H1 (cell line): ENCODE measurements at regions not wholly inside any gene's neighbourhood (a gene's known extent, or its start where the extent isn't known, plus 50 kb on each side); places are given as distances from the start of the nearest gene placed in this dataset.

Experiments
- CTCF ChIA-PET: fragments of 300-600 bp; sonication (Branson Sonifier 250); formaldehyde crosslinking; loops from one replicate; lab custom pipeline; 2021; ENCODE audit not compliant: partially characterized antibody; lab: Charles Lee
- POLR2A ChIA-PET: fragments of 300-600 bp; sonication (Branson Sonifier 250); formaldehyde crosslinking; loops from one replicate; lab custom pipeline; 2021; ENCODE audit warnings: inconsistent platforms; ENCODE audit not compliant: partially characterized antibody; lab: Charles Lee
- DNase-seq, 2 experiments: peaks; one replicate each; pipeline versions ENCODE4 v3.0.0 to v3.0.0-alpha.2; 2010 to 2022; ENCODE audit warnings: low spot score in 2 of 2, low read depth in 1 of 2, mixed read lengths in 1 of 2
- FAIRE-seq: peaks from 2 replicates; lab custom pipeline; 2011; peaks lifted over from hg19 to GRCh38; lab: Jason Lieb, UNC
- H2AFZ ChIP-seq: 2 replicates; pipeline ENCODE4 v1.8.1; 2012; ENCODE audit warnings: low read length, inconsistent platforms
- H2AK5ac ChIP-seq: 2 replicates; pipeline ENCODE4 v1.6.1; 2013; ENCODE audit warnings: low read depth, low read length
- H2BK120ac ChIP-seq: replicated peaks from 2 replicates; pipeline ENCODE3; 2013; ENCODE audit warnings: low read depth, low read length, inconsistent platforms
- H2BK12ac ChIP-seq: 2 replicates; pipeline ENCODE4 v1.6.1; 2013; ENCODE audit warnings: low read depth, low read length
- H2BK15ac ChIP-seq: 2 replicates; pipeline ENCODE4 v1.6.1; 2013; ENCODE audit warnings: low read length
- H2BK20ac ChIP-seq: 2 replicates; pipeline ENCODE4 v1.6.1; 2013; ENCODE audit warnings: low read length
- H2BK5ac ChIP-seq: 2 replicates; pipeline ENCODE4 v1.6.1; 2013; ENCODE audit warnings: low read depth, low read length
- H3K14ac ChIP-seq: 2 replicates; pipeline ENCODE4 v1.6.1; 2013; ENCODE audit warnings: inconsistent platforms; ENCODE audit not compliant: insufficient read length
- H3K18ac ChIP-seq: 2 replicates; pipeline ENCODE4 v1.6.1; 2013; ENCODE audit warnings: low read length; ENCODE audit errors: extremely low read depth
- H3K23ac ChIP-seq: 2 replicates; pipeline ENCODE4 v1.6.1; 2013; ENCODE audit warnings: inconsistent platforms; ENCODE audit not compliant: insufficient read length
- H3K23me2 ChIP-seq: 2 replicates; pipeline ENCODE4 v1.6.1; 2013; ENCODE audit warnings: low read depth, low read length
- H3K27ac ChIP-seq: 2 replicates; pipeline ENCODE4 v1.6.1; 2011; ENCODE audit warnings: low read depth, low read length, inconsistent platforms
- H3K27me3 ChIP-seq, 4 experiments: replicated peaks in 1 of 4; 1 replicate in 1 of 4; 2 replicates in 3 of 4; pipeline versions ENCODE4 v1.6.1 to v1.8.1; 2011 to 2013; ENCODE audit warnings: low read length in 3 of 4, mild to moderate bottlenecking in 3 of 4, inconsistent platforms in 2 of 4, mixed read lengths in 2 of 4, moderate library complexity in 1 of 4; ENCODE audit not compliant: control insufficient read depth in 3 of 4, insufficient read depth in 3 of 4; ENCODE audit errors: extremely low read depth in 1 of 4
- H3K36me3 ChIP-seq, 4 experiments: 2 replicates each; pipeline versions ENCODE4 v1.6.1 to v1.8.1; 2011 to 2013; ENCODE audit warnings: mild to moderate bottlenecking in 4 of 4, low read length in 3 of 4, moderate library complexity in 2 of 4, control low read depth in 1 of 4, inconsistent platforms in 1 of 4; ENCODE audit not compliant: insufficient read depth in 4 of 4, control insufficient read depth in 2 of 4
- H3K4ac ChIP-seq: replicated peaks from 2 replicates; pipeline ENCODE3; 2013; ENCODE audit warnings: low read length, low read depth, mixed read lengths, inconsistent platforms; ENCODE audit not compliant: insufficient read length
- H3K4me1 ChIP-seq, 4 experiments: replicated peaks in 1 of 4; 1 replicate in 1 of 4; 2 replicates in 3 of 4; pipeline versions ENCODE4 v1.6.1 to v1.8.1; 2011 to 2013; ENCODE audit warnings: low read length in 3 of 4, inconsistent platforms in 2 of 4, mixed read lengths in 1 of 4; ENCODE audit not compliant: insufficient read depth in 4 of 4, control insufficient read depth in 3 of 4
- H3K4me2 ChIP-seq, 2 experiments: 2 replicates each; pipeline versions ENCODE4 v1.6.1 to v1.8.1; 2011 to 2013; ENCODE audit warnings: low read depth in 2 of 2, low read length in 2 of 2, control low read depth in 1 of 2, inconsistent platforms in 1 of 2, mild to moderate bottlenecking in 1 of 2; ENCODE audit not compliant: insufficient read depth in 1 of 2
- H3K4me3 ChIP-seq, 4 experiments: fragments of 200-600, 300-600 bp in 1 of 4; sonication (generic), shearing (Covaris generic), sonication (Bioruptor Twin) in 1 of 4; 2 replicates each; pipeline versions ENCODE4 v1.5.1 to v1.8.1; 2011 to 2016; ENCODE audit warnings: low read length in 4 of 4, low read depth in 3 of 4, control low read depth in 2 of 4, inconsistent platforms in 2 of 4, mild to moderate bottlenecking in 2 of 4, mixed read lengths in 1 of 4, moderate library complexity in 1 of 4; ENCODE audit not compliant: insufficient read depth in 2 of 4; ENCODE audit errors: extremely low read depth in 1 of 4
- H3K56ac ChIP-seq: replicated peaks from 2 replicates; pipeline ENCODE3; 2013; ENCODE audit warnings: low read depth, mild to moderate bottlenecking, mixed read lengths, low read length, inconsistent platforms; ENCODE audit not compliant: insufficient read length
- H3K79me1 ChIP-seq: 2 replicates; pipeline ENCODE4 v1.6.1; 2013; ENCODE audit warnings: low read depth, low read length, control low read depth
- H3K79me2 ChIP-seq, 2 experiments: 2 replicates each; pipeline versions ENCODE4 v1.6.1 to v1.8.1; 2012 to 2013; ENCODE audit warnings: low read length in 2 of 2, mild to moderate bottlenecking in 2 of 2, inconsistent platforms in 1 of 2; ENCODE audit not compliant: insufficient read depth in 2 of 2, control insufficient read depth in 1 of 2
- H3K9ac ChIP-seq, 4 experiments: replicated peaks in 1 of 4; 1 replicate in 1 of 4; 2 replicates in 3 of 4; pipeline versions ENCODE4 v1.6.1 to v1.8.1; 2011 to 2013; ENCODE audit warnings: low read depth in 3 of 4, low read length in 3 of 4, control low read depth in 2 of 4, mild to moderate bottlenecking in 2 of 4, moderate library complexity in 2 of 4, inconsistent platforms in 1 of 4; ENCODE audit errors: extremely low read depth in 1 of 4
- H3K9me3 ChIP-seq, 2 experiments: 2 replicates each; pipeline versions ENCODE4 v1.6.1 to v1.8.1; 2012 to 2013; ENCODE audit warnings: mild to moderate bottlenecking in 2 of 2, moderate library complexity in 2 of 2, control low read depth in 1 of 2, inconsistent platforms in 1 of 2, low read depth in 1 of 2, low read length in 1 of 2, mixed read lengths in 1 of 2; ENCODE audit not compliant: insufficient read depth in 2 of 2
- H4K20me1 ChIP-seq, 2 experiments: replicated peaks in 1 of 2; 2 replicates each; pipeline versions ENCODE3 to v1.8.1; 2011 to 2013; ENCODE audit warnings: inconsistent platforms in 2 of 2, low read length in 2 of 2, mild to moderate bottlenecking in 1 of 2; ENCODE audit not compliant: insufficient read depth in 2 of 2, control insufficient read depth in 1 of 2
- H4K5ac ChIP-seq: 2 replicates; pipeline ENCODE4 v1.6.1; 2013; ENCODE audit warnings: low read length, low read depth, mixed read lengths, inconsistent platforms; ENCODE audit not compliant: insufficient read length
- H4K8ac ChIP-seq: 2 replicates; pipeline ENCODE4 v1.8.0; 2013; ENCODE audit warnings: mild to moderate bottlenecking, moderate library complexity, low read length, inconsistent platforms; ENCODE audit not compliant: insufficient read depth; ENCODE audit errors: extremely low read depth
- H4K91ac ChIP-seq: replicated peaks from 2 replicates; pipeline ENCODE3; 2013; ENCODE audit warnings: low read length, mixed read lengths, inconsistent platforms; ENCODE audit not compliant: insufficient read length
- ASH2L ChIP-seq: fragments of 200-600, 300-600 bp; sonication (generic); IDR thresholded peaks from one replicate; pipeline ENCODE4 v1.7.1; 2017; ENCODE audit warnings: low read length
- BACH1 ChIP-seq: IDR thresholded peaks from 2 replicates; pipeline ENCODE4 v1.6.1; 2012; ENCODE audit warnings: low read length, improper control_type of control experiment
- HDAC2 ChIP-seq, 2 experiments: fragments of 300-600 bp in 1 of 2; sonication (generic) in 1 of 2; IDR thresholded peaks; 2 replicates each; pipeline ENCODE4 v1.6.1; 2011 to 2012; ENCODE audit warnings: low read depth in 2 of 2, low read length in 2 of 2, mild to moderate bottlenecking in 2 of 2, moderate library complexity in 2 of 2, borderline replicate concordance in 1 of 2, inconsistent platforms in 1 of 2
- KDM4A ChIP-seq: IDR thresholded peaks from one replicate; pipeline ENCODE4 v1.7.1; 2012; ENCODE audit warnings: low read depth, mild to moderate bottlenecking, moderate library complexity, low read length, inconsistent platforms; ENCODE audit not compliant: severe bottlenecking
- PHF8 ChIP-seq: fragments of 200-600 bp; sonication (generic); conservative IDR thresholded peaks from 2 replicates; pipeline ENCODE4 v1.7.1; 2012; ENCODE audit warnings: low read depth, mild to moderate bottlenecking, inconsistent platforms, low read length, moderate library complexity
- RNF2 ChIP-seq: fragments of 200-900, 300-1000 bp; sonication (generic); IDR thresholded peaks from 2 replicates; pipeline ENCODE4 v1.7.1; 2016; ENCODE audit warnings: borderline replicate concordance, low read depth, mild to moderate bottlenecking, antibody characterized with exemption, low read length; ENCODE audit not compliant: poor library complexity, severe bottlenecking; ENCODE audit errors: missing control alignments
- SIN3A ChIP-seq, 2 experiments: IDR thresholded peaks in 1 of 2; conservative IDR thresholded peaks in 1 of 2; 2 replicates each; pipeline ENCODE4 v1.6.1; 2011 to 2012; ENCODE audit warnings: low read length in 2 of 2, improper control_type of control experiment in 1 of 2, low read depth in 1 of 2, mild to moderate bottlenecking in 1 of 2
- SIX5 ChIP-seq: IDR thresholded peaks from 2 replicates; pipeline ENCODE4 v1.6.1; 2011; ENCODE audit warnings: mild to moderate bottlenecking, low read depth, low read length
- SP1 ChIP-seq: IDR thresholded peaks from 2 replicates; pipeline ENCODE4 v1.6.1; 2011; ENCODE audit warnings: low read depth, low read length
- SUZ12 ChIP-seq: fragments of 200-600 bp; sonication (generic); IDR thresholded peaks from 2 replicates; pipeline ENCODE4 v1.6.1; 2012; ENCODE audit warnings: mild to moderate bottlenecking, inconsistent platforms, low read length, moderate library complexity, mixed read lengths
- TCF12 ChIP-seq: IDR thresholded peaks from 2 replicates; pipeline ENCODE4 v1.6.1; 2011; ENCODE audit warnings: low read depth, mild to moderate bottlenecking, low read length
- WGBS, 2 experiments: shearing (Covaris generic) in 1 of 2; methylation state at CpG; one replicate each; pipeline versions ENCODE4 v1.1.6 to v1.1.7; 2013 to 2015; ENCODE audit warnings: low lambda C conversion rate in 2 of 2, mixed read lengths in 2 of 2, inconsistent platforms in 1 of 2, low coverage in 1 of 2, missing lambda C conversion rate in 1 of 2; ENCODE audit not compliant: insufficient replicate concordance in 2 of 2, insufficient coverage in 1 of 2, insufficient read length in 1 of 2; ENCODE audit errors: extremely low coverage in 1 of 2, missing lambda C conversion rate in 1 of 2; 5-methylcytosine and 5-hydroxymethylcytosine counted together
- TF ChIP-seq, protein P1 (sequence below): IDR thresholded peaks from 2 replicates; pipeline ENCODE4 v1.6.1; 2011; ENCODE audit warnings: low read depth, mild to moderate bottlenecking, low read length; ENCODE audit not compliant: insufficient read depth
- TF ChIP-seq, protein P2 (sequence below): IDR thresholded peaks from 2 replicates; pipeline ENCODE4 v1.6.1; 2012; ENCODE audit warnings: inconsistent platforms

DNA sequence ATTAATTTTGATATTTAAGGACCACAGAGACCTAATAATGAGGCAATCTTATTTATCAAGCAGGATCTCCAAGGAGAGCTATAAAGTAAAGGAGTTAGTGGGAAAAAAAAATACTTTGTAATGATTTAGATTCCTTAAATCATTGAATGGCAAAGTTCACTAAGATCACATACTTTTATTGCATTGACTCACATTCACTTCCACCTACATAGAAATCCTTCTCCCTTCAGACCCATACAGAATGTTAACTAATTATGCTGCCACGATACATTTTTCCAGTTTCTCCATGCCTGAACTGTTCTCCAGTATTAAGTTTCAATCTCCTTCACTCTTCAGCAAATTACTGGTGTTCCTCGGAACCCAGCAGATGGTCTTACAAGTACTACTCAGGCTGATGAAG is 388.7 kb downstream of the EFNA5 start:
- WGBS, 2 experiments, result 88% methylated on average over 2 of the region's 2 CpGs; no CpG with 5 or more reads in 1 of the 2 experiments
- Histone ChIP-seq H3K9me3 (no peaks in the 10 kb centered on the region), H3K4me3 (no peak overlapping the region), H4K20me1 (no peaks in the 10 kb centered on the region), H3K79me1 (no peaks in the 10 kb centered on the region), H2AK5ac (no peak overlapping the region), H3K4me2 (no peak overlapping the region), H3K14ac (no peak overlapping the region), H4K8ac (no peak overlapping the region), H3K23me2 (no peaks in the 10 kb centered on the region), H3K4ac (no peak overlapping the region), H2BK12ac (no peak overlapping the region), H3K56ac (no peak overlapping the region), H3K36me3 (no peaks in the 10 kb centered on the region), H2AFZ (no peak overlapping the region), H3K23ac (no peak overlapping the region), H2BK15ac (no peak overlapping the region), H3K79me2 (no peaks in the 10 kb centered on the region), H2BK20ac (no peak overlapping the region), H3K27me3 (no peaks in the 10 kb centered on the region), H3K9ac (no peak overlapping the region), H4K5ac (no peak overlapping the region), H3K4me1 (no peaks in the 10 kb centered on the region), H3K18ac (no peak overlapping the region), H3K27ac (no peak overlapping the region), H4K91ac (no peak overlapping the region), H2BK120ac (no peak overlapping the region), H2BK5ac (no peak overlapping the region)
- ChIA-PET CTCF (no interaction called here), POLR2A (no interaction called here)
- FAIRE-seq, result no peak
- no peak for TF ChIP-seq HDAC2 (IDR thresholded peaks at IDR 0.05; ENCODE audit: borderline replicate concordance in 1 of 2, low read depth in 2 of 2, low read length in 2 of 2)
- TF ChIP-seq SP1, result no peak
- TF ChIP-seq SUZ12, result no peak
- TF ChIP-seq BACH1, result no peak
- no peak for TF ChIP-seq KDM4A
- TF ChIP-seq TCF12, result no peak
- TF ChIP-seq PHF8, result no peak
- TF ChIP-seq, protein P1, sequence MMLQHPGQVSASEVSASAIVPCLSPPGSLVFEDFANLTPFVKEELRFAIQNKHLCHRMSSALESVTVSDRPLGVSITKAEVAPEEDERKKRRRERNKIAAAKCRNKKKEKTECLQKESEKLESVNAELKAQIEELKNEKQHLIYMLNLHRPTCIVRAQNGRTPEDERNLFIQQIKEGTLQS, result no peak
- TF ChIP-seq ASH2L, result no peak
- TF ChIP-seq, protein P2, sequence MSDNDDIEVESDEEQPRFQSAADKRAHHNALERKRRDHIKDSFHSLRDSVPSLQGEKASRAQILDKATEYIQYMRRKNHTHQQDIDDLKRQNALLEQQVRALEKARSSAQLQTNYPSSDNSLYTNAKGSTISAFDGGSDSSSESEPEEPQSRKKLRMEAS, result no peak
- no peak for TF ChIP-seq SIX5
- TF ChIP-seq SIN3A (conservative IDR thresholded peaks at IDR 0.05 in 1 of 2, IDR thresholded peaks at IDR 0.05 in 1 of 2; ENCODE audit: low read depth in 1 of 2, low read length in 2 of 2), result no peak
- TF ChIP-seq RNF2, result no peak
- DNase-seq, result no peak
